ENCODE measurements at regions not wholly inside any gene's neighbourhood (a gene's known extent, or its start where the extent isn't known, plus 50 kb on each side); places are given as distances from the start of the nearest gene placed in this dataset.

- no peak for DNase-seq (ENCODE audit: low spot score)
These were observed 704.6 kb upstream of the PCDH9 start for GRCh38 chr13:67934617-67935330.

- no peak for DNase-seq (ENCODE audit: low spot score)
These were observed 702.9 kb upstream of the PCDH9 start for GRCh38 chr13:67932991-67933390.

GRCh38 chr13:67917291-67917987 is 687.3 kb upstream of the PCDH9 start:
- no peak for DNase-seq (ENCODE audit: low spot score)

GRCh38 chr13:67916650-67917049 is 686.5 kb upstream of the PCDH9 start:
- no peak for DNase-seq (ENCODE audit: low spot score)

- no peak for DNase-seq (ENCODE audit: low spot score)
These were observed 684.4 kb upstream of the PCDH9 start for GRCh38 chr13:67914535-67914934.

GRCh38 chr13:67902960-67903359 is 672.8 kb upstream of the PCDH9 start:
- peak; percentile 6 for DNase-seq (ENCODE audit: low spot score)

- no peak for DNase-seq (ENCODE audit: low spot score)
These were observed 650.8 kb upstream of the PCDH9 start for GRCh38 chr13:67880916-67881315.

- no peak for DNase-seq (ENCODE audit: low spot score)
These were observed 648.2 kb upstream of the PCDH9 start for GRCh38 chr13:67878376-67878775.

- DNase-seq (ENCODE audit: low spot score): no peak
These were observed 646.9 kb upstream of the PCDH9 start for GRCh38 chr13:67877031-67877430.

GRCh38 chr13:67867206-67867605 is 637.1 kb upstream of the PCDH9 start:
- DNase-seq (ENCODE audit: low spot score): no peak

GRCh38 chr13:67860315-67860714 is 630.2 kb upstream of the PCDH9 start:
- DNase-seq (ENCODE audit: low spot score): no peak

GRCh38 chr13:67859904-67860303 is 629.8 kb upstream of the PCDH9 start:
- no peak for DNase-seq (ENCODE audit: low spot score)

GRCh38 chr13:67857581-67858310 is 627.6 kb upstream of the PCDH9 start:
- no peak for DNase-seq (ENCODE audit: low spot score)

- no peak for DNase-seq (ENCODE audit: low spot score)
These were observed 626.8 kb upstream of the PCDH9 start for GRCh38 chr13:67856955-67857354.

- no peak for DNase-seq (ENCODE audit: low spot score)
These were observed 625.7 kb upstream of the PCDH9 start for GRCh38 chr13:67855741-67856238.

- no peak for DNase-seq (ENCODE audit: low spot score)
These were observed 624.9 kb upstream of the PCDH9 start for GRCh38 chr13:67854990-67855389.

- DNase-seq (ENCODE audit: low spot score): no peak
These were observed 614.4 kb upstream of the PCDH9 start for GRCh38 chr13:67844574-67844973.

GRCh38 chr13:67841071-67841470 is 610.9 kb upstream of the PCDH9 start:
- peak; percentile 17 for DNase-seq (ENCODE audit: low spot score)

GRCh38 chr13:67833564-67833963 is 603.4 kb upstream of the PCDH9 start:
- no peak for DNase-seq (ENCODE audit: low spot score)

- DNase-seq (ENCODE audit: low spot score): no peak
These were observed 599.5 kb upstream of the PCDH9 start for GRCh38 chr13:67829641-67830040.

- no peak for DNase-seq (ENCODE audit: low spot score)
These were observed 597.9 kb upstream of the PCDH9 start for GRCh38 chr13:67827992-67828391.

- DNase-seq (ENCODE audit: low spot score): no peak
These were observed 591.5 kb upstream of the PCDH9 start for GRCh38 chr13:67821606-67822005.

GRCh38 chr13:67806796-67807195 is 576.7 kb upstream of the PCDH9 start:
- DNase-seq (ENCODE audit: low spot score): no peak
